Heart left ventricle (tissue), 13 donors: ENCODE measurements at regions not wholly inside any gene's neighbourhood (a gene's known extent, or its start where the extent isn't known, plus 50 kb on each side); places are given as distances from the start of the nearest gene placed in this dataset.

Experiments used
- POLR2A ChIP-seq, 2 donors: fragments of 450-650 bp; IDR thresholded peaks; one replicate each; pipeline ENCODE4 v1.6.1; 2017; ENCODE audit warnings: antibody characterized with exemption in 2 of 2, mild to moderate bottlenecking in 2 of 2, moderate library complexity in 2 of 2
- TF ChIP-seq, protein P1 (sequence below), 12 donors: fragments of 200-600 bp; sonication (generic) in 4 of 12; IDR thresholded peaks; one replicate each; pipeline versions ENCODE4 v1.5.0 to v1.8.0; 2018 to 2022; ENCODE audit warnings: antibody characterized with exemption in 12 of 12, mild to moderate bottlenecking in 5 of 12
- donor health status: ischemic (EF 13 %, LVEDD 7.1; RV severe dilation, severe dysfunction).
- donor health status: DM: no; HTN: yes; CAD: no.
- donor health status: DM: no; HTN: no; CAD: no.
- donor health status: ischemic (EF 25% LVEDD 6.9; RV normal size, moderate dysfunction).
- donor health status: ischemic (EF 25% LVEDD 5.7; RV mildly dilated, moderate dysfunction).
- donor health status: ischemic (EF 35%, LVEDD 5.7; RV mildly dilated, moderate dysfunction).
- donor health status: nonischemic (EF 11% LVEDD 7.7; RV severe dilation, severe dysfunction).
- donor health status: DM: yes; HTN: yes; CAD: no.
- donor health status: PGD.
- donor health status: ischemic (EF 29% LVEDD 5.4; RV normal size, mild dysfunction).
- donor health status: nonischemic (EF 23%, LVEDD 6.1; RV moderate dilation, normal function).

DNA sequence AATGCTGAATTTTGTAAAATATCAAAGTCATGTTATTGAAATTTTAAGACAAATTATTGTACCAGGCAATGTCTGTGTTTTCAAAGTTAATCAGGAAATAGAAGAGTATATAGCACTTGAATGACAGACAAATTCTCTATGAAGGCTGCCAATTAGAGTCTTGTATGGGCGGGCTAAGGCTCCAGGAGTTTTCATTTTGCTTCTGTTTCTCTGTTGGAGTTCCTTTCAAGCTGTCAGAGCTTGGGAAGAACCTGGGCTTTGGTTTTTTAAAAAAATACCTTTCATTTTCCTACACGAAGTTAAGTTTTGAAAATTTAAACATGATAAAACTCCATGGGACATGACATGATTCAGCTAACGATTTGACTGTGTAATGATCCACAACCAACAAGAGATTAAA is 339.0 kb upstream of the KCNH7 start:
- TF ChIP-seq POLR2A (IDR thresholded peaks at IDR 0.05): no peak
- TF ChIP-seq, protein P1, sequence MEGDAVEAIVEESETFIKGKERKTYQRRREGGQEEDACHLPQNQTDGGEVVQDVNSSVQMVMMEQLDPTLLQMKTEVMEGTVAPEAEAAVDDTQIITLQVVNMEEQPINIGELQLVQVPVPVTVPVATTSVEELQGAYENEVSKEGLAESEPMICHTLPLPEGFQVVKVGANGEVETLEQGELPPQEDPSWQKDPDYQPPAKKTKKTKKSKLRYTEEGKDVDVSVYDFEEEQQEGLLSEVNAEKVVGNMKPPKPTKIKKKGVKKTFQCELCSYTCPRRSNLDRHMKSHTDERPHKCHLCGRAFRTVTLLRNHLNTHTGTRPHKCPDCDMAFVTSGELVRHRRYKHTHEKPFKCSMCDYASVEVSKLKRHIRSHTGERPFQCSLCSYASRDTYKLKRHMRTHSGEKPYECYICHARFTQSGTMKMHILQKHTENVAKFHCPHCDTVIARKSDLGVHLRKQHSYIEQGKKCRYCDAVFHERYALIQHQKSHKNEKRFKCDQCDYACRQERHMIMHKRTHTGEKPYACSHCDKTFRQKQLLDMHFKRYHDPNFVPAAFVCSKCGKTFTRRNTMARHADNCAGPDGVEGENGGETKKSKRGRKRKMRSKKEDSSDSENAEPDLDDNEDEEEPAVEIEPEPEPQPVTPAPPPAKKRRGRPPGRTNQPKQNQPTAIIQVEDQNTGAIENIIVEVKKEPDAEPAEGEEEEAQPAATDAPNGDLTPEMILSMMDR (IDR thresholded peaks at IDR 0.05): no peak
